ENCODE measurements at regions not wholly inside any gene's neighbourhood (a gene's known extent, or its start where the extent isn't known, plus 50 kb on each side); places are given as distances from the start of the nearest gene placed in this dataset.
"Not testable (repeated sequence)": the region's sequence is repeated elsewhere in the genome, so short reads cannot be mapped to it uniquely, and the experiment has no call there.

DNA sequence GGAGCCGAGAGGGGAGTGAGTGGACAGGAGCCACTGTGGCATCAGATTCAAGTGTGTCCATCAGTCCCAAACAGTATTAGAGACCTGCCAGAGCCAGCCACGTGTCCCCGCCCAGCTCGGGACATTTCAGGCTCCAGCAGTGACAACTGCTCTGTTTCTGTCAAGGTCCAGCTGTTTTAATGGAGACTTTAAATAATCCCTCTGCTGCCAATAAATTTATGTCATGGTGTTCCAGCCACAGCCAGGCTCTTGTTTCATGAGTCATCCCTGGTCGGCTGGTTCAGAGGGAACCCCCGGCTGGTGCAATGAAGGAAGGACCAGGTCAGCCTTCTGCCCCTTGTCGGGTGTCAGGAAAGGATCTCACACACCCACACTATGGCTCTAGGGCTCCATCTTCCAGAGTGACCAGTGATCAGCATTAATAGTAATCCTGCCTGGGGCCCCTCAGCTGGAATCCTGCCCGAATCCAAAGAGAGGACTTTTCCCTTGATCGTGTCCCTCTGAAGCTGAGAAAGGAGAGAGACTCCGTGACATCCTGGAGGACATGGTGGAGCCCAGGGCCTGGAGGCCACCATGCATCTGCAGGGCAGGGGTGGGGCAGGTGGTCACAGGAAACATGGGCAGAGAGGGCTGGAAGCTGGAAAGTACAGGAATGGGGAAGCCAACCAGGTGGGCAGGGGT lies 197.3 kb downstream of the MATN1 start:
- no peak for DNase-seq

DNA sequence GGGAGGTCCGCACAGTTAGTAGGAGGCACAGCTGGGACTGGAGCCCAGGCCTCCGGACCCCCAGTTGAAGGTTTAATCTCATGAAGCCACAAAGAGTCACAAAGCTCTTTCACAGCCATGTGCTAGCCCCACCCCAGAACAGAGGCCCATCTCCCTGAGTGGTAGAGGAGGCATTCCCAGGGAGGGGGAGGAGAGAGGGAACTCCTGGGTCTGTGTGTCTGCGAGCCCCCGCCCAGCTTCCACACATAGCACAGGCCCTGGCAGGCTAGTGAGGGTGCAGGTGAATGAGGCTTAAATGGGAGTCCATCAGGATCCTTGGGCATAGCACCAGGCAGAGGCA lies 197.8 kb downstream of the MATN1 start:
- no peak for DNase-seq

DNA sequence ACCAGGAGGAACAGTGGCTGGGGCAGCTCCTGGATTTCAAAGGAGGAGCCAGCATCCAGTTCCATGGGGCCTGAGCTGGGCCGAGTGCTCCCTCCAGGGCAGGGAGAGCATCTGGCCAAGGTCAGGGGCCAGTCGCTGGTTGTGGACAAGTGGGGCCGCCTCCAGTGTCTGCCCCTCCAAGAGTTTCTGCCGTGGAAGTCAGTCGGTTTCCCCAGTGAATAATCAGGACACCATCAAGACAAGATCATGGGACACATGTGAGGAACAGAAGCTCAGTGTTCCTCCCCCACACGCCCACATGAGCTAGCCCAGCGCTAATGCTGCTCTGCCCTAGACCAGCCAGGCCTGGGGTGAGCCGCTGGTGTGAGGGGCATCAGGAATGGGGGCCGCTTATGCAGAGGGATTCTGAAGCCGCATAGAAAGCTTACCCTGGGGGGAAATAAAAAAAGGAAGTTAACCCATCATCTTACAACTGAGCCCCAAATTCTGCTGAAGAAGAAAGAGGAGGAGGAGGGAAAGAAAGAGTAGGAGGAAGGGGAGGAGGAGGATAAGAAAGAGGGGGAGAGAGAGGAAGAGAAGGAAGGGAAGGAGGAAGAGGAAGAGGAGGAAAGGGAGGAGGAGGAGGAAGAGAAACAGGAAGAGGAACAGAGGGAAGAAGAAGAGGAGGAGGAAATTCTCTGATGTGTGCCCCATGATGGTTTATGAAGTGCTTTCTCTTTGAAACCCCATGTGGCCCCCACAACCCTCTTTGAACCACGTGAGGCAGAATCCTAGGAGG lies 198.4 kb downstream of the MATN1 start:
- no peak for DNase-seq

DNA sequence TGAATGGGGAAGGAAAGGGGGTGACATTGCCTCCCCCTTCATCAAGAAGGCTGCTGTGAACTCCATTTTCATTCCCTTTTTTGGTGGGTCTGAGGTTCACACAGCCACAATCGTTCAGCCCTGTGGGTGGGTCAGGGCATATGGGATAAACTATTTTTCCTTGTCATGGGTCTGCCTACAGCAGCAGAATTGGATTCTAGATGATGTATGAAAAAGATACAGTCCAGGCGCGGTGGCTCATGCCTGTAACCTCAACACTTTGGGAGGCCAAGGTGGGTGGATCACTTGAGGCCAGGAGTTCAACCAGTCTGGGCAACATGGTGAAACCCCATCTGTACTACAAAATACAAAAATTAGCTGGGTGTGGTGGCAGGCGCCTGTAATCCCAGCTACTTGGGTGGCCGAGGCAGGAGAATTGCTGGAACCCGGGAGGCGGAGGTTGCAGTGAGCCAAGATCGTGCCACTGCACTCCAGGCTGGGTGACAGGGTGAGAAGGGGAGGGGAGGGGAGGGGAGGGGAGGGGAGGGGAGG lies 199.3 kb downstream of the MATN1 start:
- not testable (repeated sequence) for DNase-seq

DNA sequence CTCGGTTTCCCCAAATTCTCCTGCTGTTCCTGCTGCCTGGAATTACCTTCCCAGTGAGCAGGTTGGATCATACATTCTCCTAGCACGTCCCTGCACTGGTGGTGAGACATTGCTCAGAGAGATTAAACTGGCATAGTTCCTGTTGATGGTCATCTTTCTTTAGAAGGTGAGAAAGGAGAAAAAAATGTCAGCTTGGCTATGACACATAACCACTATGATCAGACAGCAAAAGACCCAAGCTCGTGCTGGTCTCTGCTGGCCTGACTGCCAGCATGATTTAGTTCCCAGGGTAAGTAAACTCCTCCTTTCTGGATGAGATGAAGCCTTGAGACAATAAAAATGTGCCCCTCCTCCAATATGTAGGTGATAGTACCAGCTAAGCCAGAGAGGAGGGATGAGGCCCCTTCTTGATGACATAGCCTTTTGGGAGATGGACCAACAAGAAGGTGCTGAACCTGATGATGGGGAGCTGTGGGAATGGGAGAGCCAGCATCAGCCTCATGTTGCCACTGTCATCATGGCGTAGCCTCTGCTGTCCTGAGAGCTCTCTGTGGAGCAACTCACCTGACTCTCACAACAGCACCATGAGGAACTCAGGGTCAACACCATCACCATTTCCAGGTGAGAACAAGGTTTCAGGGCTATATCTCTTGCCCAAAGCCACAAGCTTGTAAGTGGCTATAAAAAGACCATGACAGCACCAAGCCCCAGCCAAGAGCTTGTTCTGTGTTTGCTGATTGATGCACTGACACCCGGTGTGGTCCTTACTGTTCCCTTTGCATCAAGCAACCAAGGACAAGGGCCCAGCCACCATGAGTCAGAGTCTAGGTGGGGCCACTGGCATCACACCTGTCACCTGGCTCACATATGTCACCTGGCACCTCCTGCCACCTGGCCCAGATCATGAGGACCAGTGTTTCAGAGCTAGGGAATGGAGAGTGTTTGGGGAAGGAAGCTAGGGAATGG lies 200.0 kb downstream of the MATN1 start:
- no peak for DNase-seq

DNA sequence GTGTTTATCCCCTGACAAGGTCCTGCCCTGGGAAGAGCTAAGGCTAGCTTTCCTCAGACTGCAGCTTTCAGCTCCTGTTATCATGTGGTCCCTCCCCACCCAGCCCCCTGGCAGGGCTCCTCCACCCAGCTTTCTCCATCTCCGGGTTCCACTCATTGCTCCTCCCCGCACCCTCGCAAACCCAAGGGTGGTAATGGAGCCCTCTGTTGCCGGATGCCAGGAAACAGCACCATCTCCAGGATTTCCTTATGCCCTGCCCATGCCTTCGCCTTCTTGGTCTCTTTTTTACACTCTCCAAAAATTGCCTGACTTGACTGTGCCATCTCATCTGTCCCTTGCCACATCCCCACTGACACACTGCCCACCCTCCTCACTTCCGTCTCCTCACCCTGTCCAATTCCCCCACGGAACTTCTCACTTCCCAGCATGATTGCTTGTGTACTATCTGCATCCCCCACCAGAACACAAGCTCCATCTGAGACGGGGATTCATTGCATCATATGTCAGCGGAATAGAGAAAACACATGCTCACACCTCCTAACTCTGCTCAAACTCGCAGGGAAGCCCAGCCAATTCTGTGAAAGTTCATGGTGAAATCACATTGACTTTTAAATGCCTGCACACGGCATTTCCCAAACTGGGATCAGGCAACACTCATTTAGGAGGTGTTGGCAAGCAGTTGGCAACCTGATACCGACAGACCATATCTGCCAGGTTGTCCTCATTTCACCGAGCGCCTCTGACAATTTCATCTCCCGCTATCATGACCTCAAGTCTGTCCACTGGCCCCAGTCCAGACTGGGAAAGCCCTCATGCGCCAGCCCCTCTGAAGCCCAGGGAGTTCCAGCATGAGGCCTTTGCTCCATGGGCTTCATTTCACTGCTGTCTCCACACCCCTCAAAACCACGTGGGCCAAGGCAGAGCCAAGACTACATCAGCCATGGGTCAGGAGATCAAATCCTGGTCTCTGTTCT lies 201.1 kb downstream of the MATN1 start:
- no peak for DNase-seq

DNA sequence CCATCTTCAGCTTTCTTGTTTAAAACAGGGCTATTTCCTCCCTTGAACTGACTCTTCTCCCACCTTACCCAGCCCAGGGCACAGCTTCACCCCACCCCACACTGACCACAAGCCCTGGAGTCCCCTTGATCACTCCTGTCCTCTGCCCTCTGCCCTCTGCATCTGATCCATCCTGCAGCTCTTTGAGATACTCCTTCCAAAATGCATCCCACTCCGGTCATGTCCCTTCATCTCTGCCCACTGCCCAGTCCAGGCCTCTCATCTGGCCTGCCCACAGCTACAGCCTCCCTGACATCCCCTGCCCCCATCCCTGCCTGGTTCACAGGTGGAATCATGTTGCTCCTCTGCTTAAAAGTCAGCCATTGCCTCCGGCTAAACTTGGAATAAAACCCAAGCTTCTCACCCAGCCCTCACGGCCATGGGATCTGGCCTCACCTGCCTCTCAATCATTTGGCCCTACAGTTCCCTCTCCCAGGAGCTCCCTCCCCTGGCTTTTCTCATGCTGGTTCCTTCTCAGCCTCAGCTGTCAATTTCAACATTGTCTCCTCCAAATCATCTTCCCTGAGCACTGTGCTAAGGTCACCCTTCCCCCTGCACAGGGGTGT lies 202.0 kb downstream of the MATN1 start:
- DNase-seq: no peak

DNA sequence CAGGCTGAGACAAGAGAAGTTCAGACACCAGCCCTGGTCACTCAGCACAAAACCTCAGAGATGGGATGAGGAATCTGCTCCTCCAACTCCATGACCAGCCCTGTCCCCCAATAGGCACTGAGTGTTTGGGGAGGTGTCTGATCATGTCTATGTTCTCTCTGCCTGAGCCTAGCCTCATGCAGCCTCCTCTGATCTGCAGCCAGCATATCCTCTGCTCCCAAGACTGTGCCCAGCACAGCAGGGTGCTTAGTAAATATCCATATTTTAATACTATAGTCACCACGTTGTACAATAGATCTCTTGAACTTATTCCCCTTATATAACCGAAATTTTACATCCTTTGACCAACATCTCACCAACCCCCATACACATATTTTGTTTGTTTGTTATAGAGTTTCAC lies 202.9 kb downstream of the MATN1 start:
- no peak for DNase-seq

DNA sequence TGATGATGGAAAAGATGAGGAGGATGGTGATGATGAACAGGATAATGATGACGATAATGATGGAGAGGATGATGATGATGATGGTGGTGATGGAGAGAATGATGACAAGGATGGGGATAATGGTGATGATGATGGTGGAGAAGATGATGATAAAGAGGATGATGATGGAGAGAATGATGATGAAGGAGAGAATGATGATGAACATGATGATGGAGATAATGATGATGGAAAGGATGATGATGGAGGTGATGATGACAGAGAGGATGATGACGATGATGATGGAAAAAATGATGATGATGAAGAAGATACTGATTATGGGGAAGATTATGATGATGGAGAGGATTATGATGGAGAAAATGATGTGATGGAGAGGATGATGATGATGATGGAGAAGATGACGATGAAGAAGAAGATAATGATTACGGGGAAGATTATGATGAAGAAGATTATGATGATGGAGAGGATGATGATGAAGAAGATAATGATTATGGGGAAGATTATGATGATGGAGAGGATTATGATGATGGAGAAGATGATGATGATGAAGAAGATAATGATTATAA lies 204.1 kb downstream of the MATN1 start:
- DNase-seq: no peak

DNA sequence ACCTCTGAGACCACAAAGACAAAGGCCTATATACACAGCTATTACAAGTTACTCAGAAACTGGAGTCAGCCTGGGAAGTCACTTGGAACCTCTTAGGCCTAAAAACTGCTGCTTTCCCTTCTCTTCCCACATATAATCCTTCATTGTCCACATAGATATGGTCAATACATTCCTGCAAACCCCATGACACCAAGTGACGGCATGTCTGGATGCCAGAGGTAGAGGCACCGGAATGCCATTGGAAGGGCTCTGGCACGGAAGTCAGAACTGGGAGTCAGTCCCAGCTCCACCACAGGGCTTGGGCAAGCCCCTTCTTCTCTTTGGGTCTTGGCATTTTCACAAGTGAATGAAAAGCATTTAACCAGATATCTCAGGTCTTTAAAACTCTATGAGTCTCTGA lies 204.7 kb downstream of the MATN1 start:
- no peak for DNase-seq

DNA sequence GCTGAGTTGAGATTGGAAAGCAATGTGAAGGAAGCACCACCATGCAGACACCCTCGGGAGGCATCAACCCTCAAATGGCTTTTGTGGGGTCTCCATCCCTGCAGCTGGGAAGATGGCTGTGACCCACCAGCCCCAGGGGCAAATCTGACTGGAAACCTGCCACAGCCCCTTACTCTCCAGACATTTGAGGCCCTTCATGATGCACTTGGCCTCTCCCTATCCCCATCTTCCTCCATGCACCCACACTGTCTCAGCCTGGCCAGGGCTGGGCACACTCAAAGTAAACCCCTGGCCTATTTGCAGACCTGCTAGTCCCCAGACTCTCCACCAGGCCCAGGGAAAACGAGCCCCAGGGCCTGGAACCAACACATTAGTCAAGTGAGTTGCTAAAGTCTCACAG lies 205.2 kb downstream of the MATN1 start:
- no peak for DNase-seq

DNA sequence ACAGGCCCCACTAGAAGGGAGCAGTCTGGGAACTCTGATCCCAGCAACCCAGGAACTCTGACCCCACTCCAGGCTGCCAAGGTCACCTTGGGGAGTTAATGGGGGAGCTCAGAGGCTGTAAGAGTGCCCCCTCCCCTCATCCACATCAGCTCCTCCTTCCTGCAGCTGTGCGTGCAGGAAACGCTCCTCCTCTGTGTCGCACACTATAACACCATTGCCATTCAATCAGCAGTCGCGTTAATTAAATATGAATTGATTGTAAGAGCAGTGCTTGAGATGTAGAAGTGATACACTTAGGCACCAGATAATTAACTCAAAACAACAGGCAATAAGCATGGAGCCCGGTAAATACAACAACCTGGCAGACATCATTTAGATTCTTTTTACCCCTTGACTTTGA lies 205.7 kb downstream of the MATN1 start:
- not testable (repeated sequence) for DNase-seq

DNA sequence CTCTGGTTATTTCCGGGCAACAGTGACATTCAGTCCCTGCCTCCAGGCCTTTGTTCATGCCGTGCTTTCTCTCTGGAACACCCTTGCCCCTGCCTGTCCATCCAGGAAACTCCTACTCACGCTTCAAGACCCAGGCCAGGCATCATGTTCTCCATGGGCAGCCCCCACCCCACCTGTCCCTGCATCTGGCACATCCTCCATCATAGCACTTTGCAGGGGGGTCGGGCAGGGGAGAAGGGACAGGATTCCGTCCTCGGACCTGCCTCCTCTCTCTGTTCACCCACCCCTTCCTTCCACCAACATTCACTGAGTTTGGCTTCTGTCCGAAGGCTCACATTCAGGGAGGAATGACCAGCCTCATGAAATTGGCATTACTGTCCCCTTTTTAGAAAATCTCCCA lies 206.1 kb downstream of the MATN1 start:
- DNase-seq: not testable (repeated sequence)

DNA sequence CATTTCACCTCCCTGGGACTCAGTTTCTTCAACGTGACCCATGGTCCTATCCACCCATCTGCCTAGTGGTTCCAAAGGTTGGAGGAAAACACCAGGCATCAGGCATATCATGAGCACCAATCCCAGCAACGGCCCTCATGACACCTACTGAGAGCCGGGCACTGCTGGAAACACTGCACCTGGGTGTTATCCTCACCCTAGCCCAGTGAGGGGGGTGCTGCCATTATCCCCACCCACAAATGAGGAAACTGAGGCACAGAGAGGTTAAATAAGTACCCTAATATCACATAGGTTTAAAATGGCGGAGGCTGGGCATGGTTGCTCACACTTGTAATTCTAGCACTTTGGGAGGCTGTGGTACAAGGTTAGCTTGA lies 206.9 kb downstream of the MATN1 start:
- DNase-seq: no peak

DNA sequence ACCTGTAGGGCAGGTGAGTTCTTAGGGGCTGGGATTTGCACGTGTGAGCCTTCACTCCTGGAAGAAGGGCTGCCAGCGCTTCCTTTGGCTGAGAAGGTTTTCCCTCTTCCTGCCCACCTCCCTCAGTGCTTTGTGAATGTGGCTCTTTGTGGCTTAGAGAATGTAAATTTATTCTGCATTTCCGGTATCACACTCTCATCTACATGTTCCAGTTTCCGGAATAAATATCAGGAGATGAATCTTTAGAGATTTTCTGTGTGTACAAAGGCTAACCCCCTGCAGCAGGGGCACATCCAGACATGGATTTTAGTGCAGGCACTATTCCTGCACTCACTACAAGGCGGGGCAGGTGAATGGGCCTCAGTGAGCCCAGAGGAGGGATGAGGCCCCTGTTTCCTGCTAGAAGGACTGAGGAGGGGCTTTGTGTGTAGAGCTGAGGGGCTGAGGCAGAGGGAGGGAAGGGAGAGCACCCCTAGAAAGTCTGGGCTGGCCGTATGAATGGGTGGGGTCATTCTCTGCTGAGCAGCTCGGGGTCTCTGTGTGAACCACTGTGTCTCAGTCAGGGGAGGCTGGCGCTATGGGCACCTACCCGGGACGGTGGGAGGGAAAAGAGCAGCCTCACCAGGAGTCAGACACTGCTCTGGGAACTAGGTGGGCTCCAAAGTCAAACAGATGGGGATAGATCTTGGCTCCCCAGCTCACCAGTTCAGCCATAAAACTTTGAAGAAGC lies 207.5 kb downstream of the MATN1 start:
- no peak for DNase-seq

DNA sequence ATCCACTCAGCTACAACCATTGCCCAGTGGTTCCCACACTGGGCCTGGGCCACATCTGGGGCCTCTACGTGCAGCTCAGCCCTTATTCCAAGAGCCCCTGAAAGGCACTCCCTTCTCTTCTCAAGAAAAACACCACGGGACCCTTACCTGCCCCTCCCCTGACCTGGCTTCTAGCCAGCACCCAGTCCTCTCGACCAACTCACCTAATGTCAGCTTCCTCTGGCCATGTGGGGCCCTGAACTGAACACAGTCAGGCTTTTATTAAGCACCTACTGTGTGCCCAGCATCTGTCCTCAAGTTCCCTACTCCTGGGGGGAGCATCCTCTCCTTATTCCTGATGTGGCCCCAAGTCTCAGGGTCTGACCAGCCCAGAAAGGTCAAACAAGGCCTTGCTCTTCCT lies 208.4 kb downstream of the MATN1 start:
- DNase-seq: no peak

DNA sequence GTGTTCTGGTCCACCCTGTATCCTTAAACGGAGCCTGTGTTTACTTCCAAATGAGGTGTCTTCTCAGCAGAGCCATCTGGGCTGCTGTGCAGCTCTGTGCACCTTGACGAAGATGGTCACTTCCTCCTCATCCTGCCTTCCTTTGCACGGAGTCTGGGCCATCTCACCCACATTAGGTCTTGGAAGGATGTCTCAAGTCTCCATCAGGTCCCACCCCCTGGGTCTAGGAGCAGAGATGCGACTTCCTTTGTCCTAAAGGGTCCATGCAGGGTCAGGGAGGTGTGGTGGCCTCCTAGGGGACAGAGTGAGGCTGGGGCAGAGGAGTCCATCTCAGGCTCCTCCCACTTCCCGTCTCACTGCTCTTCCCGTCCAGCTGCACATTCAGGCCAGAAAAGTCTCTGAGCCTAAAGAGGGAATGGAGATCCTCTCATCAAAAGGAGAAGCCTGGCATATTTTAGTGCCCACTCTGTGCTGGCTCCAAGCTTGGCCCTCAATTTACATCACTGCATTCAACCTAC lies 209.2 kb downstream of the MATN1 start:
- no peak for DNase-seq

DNA sequence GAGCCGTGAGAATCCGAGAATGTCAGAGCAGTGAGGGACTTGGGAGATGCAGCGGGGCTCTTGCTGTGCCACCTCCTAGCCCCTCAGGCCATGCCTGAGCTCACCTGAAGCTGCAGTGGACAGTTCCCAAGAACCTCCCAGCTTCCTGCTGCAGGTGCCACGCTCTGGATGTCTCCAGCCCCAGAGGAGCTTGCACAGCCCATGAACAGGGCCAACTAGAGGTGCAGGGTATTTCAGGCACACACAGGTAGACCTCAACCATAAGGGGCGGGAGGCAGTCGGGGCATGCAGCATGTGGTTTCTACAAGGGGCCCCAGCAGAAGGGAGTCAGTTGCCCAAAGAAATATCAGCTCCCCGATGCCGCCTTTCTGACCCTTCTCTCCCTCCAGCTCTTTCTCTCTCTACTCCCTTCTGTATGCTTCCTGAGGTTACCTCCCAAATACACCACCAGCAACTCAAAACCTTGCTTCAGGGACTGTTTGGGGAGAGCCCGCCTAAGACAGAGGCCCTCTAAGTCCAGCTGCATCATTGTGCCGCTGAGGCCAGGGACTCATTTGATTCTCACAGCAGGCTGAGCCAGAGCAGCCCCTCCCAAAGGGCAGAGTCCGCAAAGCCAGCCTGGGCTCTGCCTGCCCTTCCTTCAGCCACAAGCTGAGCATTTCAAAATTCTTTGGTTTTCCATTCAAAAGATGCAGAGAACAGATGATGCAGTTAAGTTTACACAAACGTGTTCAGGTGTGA lies 209.8 kb downstream of the MATN1 start:
- no peak for DNase-seq

DNA sequence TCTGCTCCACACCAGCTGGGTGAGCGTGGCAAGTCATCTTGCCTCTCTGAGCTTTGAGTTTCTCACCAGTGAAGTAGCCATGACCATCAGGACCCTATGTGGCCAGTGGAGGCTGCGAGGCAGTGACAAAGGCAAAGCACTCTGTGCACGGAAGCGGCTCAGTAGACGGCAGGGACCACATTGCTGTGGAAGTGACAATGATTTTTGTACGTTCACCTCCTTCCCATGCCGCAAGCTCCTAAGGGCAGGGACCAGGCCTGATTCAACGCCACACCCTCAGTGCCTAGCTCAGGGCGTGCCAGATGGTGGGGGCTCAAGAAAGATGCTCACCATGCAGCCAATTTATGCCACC lies 210.5 kb downstream of the MATN1 start:
- no peak for DNase-seq
